ENCODE measurements at regions not wholly inside any gene's neighbourhood (a gene's known extent, or its start where the extent isn't known, plus 50 kb on each side); places are given as distances from the start of the nearest gene placed in this dataset.

DNA sequence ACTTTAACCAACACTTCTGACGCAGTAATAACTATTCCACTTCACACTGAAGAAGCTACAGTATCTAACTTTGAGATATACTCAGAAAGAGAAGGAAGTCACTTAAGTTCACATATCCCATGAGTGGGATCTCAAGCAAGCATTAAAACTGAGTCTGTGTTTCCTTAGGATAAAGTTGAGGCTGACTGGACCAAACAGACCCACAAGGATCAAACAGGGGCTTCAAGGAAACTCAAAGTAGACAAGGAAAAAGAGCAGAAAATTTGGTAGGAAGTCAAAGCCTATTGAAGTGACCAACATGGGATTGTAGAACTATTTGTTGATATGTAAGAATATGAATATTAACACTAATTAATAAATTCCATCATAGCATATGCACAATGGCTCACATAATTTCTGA lies 294.9 kb downstream of the ADGB start:
- CTCF ChIA-PET = no interaction called here
- no TSS peak for BruUV-seq (replicated peaks)
- no peak for DNase-seq

GRCh38 chr6:146894624-146895023 lies 295.9 kb downstream of the ADGB start:
- H3K4me2 ChIP-seq = no peak overlapping the region
- no peaks in the 10 kb centered on the region for H3K36me3 ChIP-seq (ENCODE audit: low read depth)
- no peak overlapping the region for H2AFZ ChIP-seq
- TF ChIP-seq EZH2 (IDR thresholded peaks at IDR 0.05; ENCODE audit: low read depth) = no peak
- TF ChIP-seq CTCF (conservative IDR thresholded peaks at IDR 0.05) = no peak
- no peak for DNase-seq
- ChIA-PET CTCF (no interaction called here), POLR2A (ENCODE audit: unreplicated experiment) (interaction anchor here (0.6 kb wide), 1 partner anchor 184 kb away, joined by 6 read pairs; no protein-coding TSS in a partner anchor)
- peaks cover 8% of the 10 kb centered on the region; the same call in 1 of the 2 replicates for H3K4me1 ChIP-seq (replicated peaks; ENCODE audit: insufficient read depth)
- no peaks in the 10 kb centered on the region for H3K27me3 ChIP-seq (ENCODE audit: insufficient read depth, low read depth)
- intact Hi-C loops (cut with micrococcal nuclease; ENCODE audit: unreplicated experiment) = no loop called here
- no TSS peak for BruUV-seq (replicated peaks)
- no peak overlapping the region for H3K27ac ChIP-seq
- H3K9me3 ChIP-seq (ENCODE audit: insufficient read depth, low read depth) = no peaks in the 10 kb centered on the region
- no peaks in the 10 kb centered on the region for H3F3A ChIP-seq (ENCODE audit: insufficient read depth, low read depth)
- H3K4me3 ChIP-seq = no peak overlapping the region
- no peaks in the 10 kb centered on the region for H3K79me2 ChIP-seq (ENCODE audit: low read depth)
- H3K9me2 ChIP-seq (ENCODE audit: insufficient read depth) = no peaks in the 10 kb centered on the region
- no peaks in the 10 kb centered on the region for H4K20me1 ChIP-seq (ENCODE audit: insufficient read depth)

More for the DNA sequence above, 294.9 kb downstream of the ADGB start:
- Histone ChIP-seq H3K27me3 (ENCODE audit: insufficient read depth, low read depth) (no peaks in the 10 kb centered on the region), H3K36me3 (ENCODE audit: low read depth) (no peaks in the 10 kb centered on the region), H3F3A (ENCODE audit: insufficient read depth, low read depth) (no peaks in the 10 kb centered on the region), H3K4me2 (no peak overlapping the region), H2AFZ (no peak overlapping the region), H4K20me1 (ENCODE audit: insufficient read depth) (no peaks in the 10 kb centered on the region), H3K4me1 (replicated peaks; ENCODE audit: insufficient read depth) (peaks cover 8% of the 10 kb centered on the region; the same call in 1 of the 2 replicates), H3K9me2 (ENCODE audit: insufficient read depth) (no peaks in the 10 kb centered on the region), H3K27ac (no peak overlapping the region), H3K9me3 (ENCODE audit: insufficient read depth, low read depth) (no peaks in the 10 kb centered on the region), H3K4me3 (no peak overlapping the region), H3K79me2 (ENCODE audit: low read depth) (no peaks in the 10 kb centered on the region)
- POLR2A ChIA-PET (ENCODE audit: unreplicated experiment) = no interaction called here
- TF ChIP-seq CTCF (conservative IDR thresholded peaks at IDR 0.05) (no peak), EZH2 (IDR thresholded peaks at IDR 0.05; ENCODE audit: low read depth) (no peak)
- intact Hi-C loops (cut with micrococcal nuclease; ENCODE audit: unreplicated experiment) = no loop called here

DNA sequence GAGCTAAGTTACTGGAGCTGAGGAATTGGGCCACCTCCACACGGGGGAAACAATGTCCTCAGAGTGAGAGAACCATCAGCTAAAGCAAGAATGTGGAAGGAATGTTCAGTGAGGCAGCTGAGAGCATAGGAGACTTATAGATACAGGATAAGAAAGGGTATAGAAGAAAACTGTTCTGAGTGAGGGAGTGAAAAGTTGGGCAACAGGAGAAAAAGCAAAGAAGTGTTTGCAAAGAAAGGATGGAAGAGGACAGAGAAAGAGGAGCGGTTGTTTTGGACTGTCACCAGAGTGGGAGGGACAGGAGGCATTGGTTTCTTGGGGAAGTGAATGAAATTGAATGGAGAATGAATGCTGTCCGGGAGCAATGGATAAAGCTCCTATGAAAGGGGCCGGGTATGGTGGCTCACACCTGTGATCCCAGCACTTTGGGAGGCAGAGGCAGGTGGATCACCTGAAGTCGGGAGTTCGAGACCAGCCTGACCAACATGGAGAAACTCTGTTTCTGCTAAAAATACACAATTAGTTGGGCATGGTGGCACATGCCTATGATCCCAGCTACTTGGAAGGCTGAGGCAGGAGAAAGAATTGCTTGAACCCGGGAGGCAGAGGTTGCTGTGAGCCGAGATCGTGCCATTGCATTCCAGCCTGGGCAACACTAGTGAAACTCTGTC lies 296.5 kb downstream of the ADGB start:
- no TSS peak for BruUV-seq (replicated peaks)
- no peaks in the 10 kb centered on the region for H3K9me2 ChIP-seq (ENCODE audit: insufficient read depth)
- no peak overlapping the region for H3K4me2 ChIP-seq
- H3K79me2 ChIP-seq (ENCODE audit: low read depth) = no peaks in the 10 kb centered on the region
- intact Hi-C loops (cut with micrococcal nuclease; ENCODE audit: unreplicated experiment) = no loop called here
- H3F3A ChIP-seq (ENCODE audit: insufficient read depth, low read depth) = no peaks in the 10 kb centered on the region
- no peak for DNase-seq
- H3K4me1 ChIP-seq (replicated peaks; ENCODE audit: insufficient read depth) = peaks cover 8% of the 10 kb centered on the region; the same call in 1 of the 2 replicates
- no peaks in the 10 kb centered on the region for H3K36me3 ChIP-seq (ENCODE audit: low read depth)
- no peaks in the 10 kb centered on the region for H3K9me3 ChIP-seq (ENCODE audit: insufficient read depth, low read depth)
- no peaks in the 10 kb centered on the region for H3K27me3 ChIP-seq (ENCODE audit: insufficient read depth, low read depth)
- H3K4me3 ChIP-seq = no peak overlapping the region
- ChIA-PET POLR2A (ENCODE audit: unreplicated experiment) (interaction anchor here (0.6 kb wide), 1 partner anchor 185 kb away, joined by 6 read pairs; no protein-coding TSS in a partner anchor), CTCF (no interaction called here)
- no peak overlapping the region for H3K27ac ChIP-seq
- H2AFZ ChIP-seq = no peak overlapping the region
- H4K20me1 ChIP-seq (ENCODE audit: insufficient read depth) = no peaks in the 10 kb centered on the region
- TF ChIP-seq CTCF (conservative IDR thresholded peaks at IDR 0.05) = no peak
- TF ChIP-seq EZH2 (IDR thresholded peaks at IDR 0.05; ENCODE audit: low read depth) = no peak
